NCI-H748 (cell line): ENCODE measurements at regions not wholly inside any gene's neighbourhood (a gene's known extent, or its start where the extent isn't known, plus 50 kb on each side); places are given as distances from the start of the nearest gene placed in this dataset.
A peak's percentile ranks its signal among the peaks of the same experiment; 100 is the strongest.

Experiments
- DNase-seq: peaks from one replicate; lab custom pipeline; 2025; ENCODE audit not compliant: unreplicated experiment; lab: John Stamatoyannopoulos, UW

DNA sequence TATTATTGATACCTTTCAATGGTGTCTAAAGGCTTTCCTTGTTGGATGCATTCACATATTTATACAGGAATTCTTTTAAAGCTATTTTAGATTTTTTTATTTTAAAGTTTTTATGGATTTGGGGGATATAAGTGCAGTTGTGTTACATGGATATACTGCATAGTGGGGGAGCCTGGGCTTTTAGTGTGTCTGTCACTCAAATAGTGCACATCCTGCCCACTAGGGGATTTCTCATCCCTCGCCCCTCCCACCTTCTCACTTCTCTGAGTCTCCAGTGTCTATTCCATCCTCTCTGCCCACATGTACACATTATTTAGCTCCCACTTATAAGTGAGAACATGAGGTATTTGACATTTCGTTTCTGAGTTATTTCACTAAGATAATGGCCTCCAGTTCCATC is 154.0 kb upstream of the MKI67 start:
- DNase-seq: no peak

DNA sequence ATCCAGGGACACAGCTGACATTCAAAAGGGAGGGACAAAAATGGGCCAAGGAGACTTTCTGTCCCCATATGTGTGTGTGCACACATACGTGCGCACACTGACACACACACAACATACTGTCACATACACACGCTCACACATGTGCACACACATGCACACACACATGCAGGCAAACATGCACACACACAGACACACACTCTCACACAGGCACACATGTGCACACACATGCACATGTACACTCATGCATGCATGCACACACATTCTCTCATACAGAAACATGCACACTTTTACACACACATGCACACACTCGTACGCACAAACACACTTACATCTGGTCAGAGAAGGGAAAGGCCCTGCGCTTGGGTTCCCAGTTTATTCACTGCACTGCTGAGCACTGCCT is 155.1 kb upstream of the MKI67 start:
- no peak for DNase-seq

DNA sequence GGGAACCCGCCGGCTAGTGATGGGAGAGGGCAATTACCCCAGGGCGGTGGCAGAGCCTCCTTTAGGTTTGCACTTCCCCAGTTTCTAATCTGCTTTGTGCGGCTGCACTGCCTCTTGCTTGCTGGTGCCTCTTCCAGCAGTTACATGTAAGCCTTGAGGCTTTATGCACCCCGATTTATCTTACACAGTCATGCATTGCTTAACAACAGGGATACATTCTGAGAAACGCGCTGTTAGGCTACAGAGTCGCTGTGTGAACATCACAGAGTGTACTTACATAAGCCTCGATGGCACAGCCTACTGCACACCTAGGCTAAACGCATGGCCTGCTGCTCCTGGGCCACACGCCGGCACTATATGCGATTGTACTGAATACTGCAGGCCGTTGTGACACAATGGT is 155.6 kb upstream of the MKI67 start:
- no peak for DNase-seq

DNA sequence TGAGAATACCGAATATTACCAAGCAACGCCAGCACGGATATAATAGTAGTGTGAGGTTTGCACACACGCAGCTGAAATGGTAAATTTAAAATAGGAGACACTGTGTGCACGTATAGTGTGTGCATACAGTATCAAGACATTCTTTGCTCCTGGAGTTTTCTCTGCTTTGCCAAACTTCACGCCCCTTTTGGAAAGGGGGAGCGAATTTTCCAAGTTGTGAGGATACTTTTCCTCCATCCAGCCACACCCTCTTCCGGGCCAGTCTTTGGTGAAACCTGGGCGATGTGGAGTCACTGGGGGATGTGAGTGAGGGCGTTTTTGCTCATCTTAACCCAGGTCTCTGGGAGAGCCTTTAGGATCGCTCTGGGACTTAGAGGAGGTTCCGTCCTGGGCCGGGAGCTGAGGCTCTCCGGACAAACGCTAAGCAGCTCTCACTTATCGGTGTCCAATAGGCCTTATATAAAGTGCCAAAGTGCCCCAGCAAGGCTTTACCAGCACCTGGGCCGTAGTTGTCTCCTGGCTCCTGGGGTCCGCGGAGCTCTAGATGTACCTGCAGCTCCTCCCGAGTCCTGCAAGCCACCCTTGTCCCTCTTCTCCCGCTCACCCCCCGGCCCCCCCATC is 160.0 kb upstream of the MKI67 start:
- DNase-seq: no peak

DNA sequence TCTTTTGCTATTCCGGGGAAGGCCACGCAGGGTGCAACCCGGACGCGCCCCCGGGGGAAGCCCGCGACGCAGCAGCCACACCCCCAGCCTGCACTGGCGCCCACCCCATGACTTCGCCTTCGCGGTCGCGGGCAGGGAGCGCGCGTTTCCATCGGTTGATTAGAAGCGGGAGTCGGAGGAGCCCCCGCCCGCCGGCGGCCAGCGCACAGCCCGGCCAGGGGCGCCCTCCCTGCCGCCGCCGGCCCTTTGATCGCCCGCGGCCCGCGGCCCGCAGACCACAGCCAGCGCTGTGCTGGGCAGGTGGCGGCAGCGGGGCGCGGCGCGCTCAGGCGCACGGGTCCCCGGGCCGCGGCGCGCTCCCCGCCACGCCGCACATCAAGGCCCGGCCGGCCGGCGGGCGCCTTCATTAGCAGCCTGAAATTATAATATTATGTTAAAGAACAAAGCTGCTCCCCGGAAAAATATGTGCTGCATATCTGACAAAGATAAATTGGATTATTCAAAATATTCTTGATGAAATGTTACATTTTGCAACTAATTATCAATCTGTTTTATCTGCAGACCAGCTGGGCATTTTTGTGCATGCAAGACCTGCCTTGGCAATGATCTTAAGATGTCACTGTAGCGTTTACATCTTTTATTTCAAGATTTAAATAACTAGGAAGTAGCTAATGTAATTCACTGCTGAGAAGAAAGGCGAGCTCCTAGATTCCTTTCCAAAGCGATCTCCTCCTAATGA is 160.7 kb upstream of the MKI67 start:
- peak; percentile 33 for DNase-seq

DNA sequence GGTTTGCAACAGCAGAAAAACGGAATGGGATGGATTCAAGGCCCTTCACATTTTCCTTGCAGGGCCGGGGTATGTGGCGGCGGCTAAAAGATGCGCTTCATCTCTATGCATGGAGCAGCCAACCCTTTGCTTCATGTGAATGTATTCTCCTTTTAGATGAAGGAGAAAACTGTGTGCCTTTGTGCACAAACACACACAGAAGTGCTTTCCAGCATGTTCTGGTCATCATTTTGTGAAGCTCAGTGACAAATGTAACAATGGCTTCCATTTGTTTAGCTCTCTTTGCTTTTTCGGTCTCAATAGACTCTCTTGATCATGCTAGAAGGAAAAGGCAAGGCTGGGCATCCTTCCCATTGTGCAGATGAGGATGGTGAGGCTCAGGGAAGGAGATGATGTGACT is 161.7 kb upstream of the MKI67 start:
- DNase-seq: no peak

DNA sequence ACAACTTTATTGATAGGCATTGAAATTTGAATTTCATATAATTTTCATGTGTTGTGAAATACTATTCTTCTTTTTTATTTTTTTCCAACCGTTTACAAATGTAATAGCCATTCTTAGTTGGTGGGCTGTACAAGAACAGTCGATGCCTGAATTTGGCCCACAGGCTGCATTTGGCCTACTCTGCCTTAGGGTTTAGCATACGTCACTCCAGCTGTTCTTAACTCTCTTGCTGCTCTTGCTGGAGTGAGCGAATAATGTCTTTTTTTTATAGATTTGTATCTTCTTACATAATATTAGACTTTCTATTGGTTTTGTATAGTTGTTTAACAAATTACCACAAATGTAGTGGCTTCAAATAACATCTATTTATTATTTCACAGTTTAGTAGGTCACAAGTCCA is 163.4 kb upstream of the MKI67 start:
- DNase-seq: no peak

DNA sequence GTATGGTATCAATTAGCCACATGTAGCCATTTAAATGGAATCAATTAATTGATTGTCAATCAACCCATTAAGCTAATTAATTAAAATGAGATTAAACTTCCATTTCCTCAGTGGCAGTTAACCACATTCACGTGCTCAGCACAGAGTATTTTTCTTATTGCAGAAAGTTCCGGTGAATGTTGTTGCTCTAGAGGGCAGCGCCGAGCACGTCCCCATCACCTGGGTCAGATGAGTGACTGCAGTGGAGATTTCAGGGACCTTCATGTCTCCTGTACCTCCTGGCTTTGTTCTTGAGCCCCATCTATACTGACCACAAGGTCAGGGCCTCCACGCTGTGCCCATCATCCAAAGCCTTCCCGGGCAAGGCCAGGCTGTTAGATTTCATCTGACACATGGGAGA is 168.8 kb upstream of the MKI67 start:
- DNase-seq: no peak

DNA sequence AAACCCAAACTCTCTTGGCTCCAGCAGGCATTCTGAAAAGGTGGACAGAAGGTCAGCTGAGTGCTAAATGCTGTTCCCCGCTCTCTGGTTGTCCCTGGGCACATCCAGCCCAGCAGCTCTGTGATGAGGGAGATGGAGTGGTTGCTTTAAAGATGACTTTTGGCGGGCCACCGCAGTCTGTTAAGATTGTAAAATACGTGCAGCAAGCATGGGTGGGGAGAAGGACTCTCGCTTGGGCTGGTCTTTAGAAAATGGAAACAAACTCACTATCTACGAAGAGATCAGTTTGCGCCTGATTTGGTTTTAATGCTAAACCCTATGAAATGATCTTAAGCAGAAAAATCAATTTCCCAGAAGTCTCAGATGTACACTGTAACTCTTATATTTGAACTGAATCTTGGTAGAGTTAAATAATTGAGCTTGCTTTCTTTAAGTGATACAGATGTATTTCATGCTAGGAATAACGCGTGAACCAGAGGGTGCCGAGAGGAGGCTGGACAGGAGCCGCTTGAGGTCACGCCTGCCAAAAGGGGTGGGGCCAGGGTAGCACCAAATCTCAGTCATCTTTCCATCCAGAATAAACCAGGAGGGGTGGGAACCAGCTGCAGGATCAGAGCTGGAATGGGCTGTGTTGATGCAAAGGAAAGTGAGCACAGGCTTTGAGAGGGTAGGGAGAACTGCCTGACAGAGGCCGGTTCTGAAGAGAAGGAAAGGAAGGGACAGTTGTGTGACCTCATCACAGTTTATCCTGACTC is 170.2 kb upstream of the MKI67 start:
- DNase-seq: no peak

DNA sequence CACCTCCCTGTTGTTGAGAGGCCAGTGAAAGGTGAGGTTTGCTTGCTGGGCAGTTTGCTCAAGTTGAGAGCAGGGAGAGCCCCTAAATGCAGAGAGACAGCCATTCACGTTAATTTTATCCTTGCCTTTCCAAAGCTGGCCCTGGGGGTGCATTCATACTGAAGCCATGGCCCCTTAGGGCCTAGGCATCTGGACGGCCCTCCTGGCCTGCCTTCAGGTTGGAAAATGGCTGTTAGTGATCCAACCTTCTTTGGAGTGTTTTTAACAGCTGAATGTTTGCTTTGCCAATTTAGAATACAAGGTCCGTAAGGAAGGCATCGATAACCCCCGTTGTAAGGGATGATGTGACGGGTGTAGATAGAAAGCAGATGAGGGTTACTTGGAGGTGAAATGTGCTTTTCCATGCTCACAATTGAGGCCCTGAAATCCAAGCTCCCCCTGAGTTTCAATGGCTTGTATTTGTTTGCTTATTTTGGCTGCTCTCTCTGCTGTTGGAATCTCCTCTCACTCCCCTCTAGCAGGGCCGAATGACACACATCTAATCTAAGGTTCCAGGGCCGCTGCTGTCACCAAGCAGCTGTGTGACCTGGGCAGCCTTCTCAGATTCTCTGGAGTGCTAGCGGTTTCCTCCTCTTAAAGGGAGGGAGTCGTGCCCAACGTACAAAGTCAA is 171.6 kb upstream of the MKI67 start:
- DNase-seq: no peak

DNA sequence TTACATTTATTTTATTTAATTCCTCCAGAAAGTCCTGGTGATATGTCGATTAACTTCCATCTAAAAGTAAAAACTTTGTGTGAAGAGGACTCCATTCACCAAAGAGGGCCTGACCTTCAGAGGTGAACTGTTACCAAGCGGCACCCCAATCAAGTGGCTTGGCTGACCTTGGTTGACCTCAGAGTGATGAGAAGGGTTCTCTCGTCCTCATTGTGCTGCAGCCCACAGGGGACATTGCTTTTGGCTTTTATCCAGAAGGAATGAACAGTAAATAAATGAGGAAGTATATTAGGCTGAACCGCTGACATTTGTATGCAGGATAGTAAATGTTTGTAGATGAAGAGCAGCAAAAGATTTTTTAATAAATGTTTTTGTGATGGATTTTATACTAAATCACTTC is 172.4 kb upstream of the MKI67 start:
- no peak for DNase-seq

DNA sequence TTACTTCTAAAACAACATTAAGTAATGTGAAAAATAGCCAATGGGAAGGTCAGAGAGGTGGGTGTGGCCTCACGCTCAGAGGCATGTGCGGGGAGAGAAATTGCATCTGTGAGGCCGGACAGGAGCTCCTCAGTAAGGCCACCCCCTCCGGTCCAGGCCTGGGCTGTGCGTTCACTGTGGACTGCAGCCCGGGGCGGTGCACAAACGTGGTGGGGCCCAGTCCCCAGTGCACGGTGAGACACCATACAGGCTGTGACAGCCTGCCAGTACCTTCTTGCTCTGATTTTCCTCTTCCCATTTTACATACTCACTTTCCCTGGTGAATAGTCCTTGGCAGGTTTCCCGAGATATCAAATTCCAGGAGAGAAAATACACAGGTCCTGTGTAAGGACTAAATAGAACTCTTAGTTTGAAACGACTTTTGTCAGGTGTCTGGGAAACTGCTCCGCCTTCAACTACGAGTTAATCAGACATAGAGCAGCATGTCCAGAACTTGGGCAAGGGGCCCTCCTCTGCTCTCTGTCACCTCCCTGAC is 174.1 kb upstream of the MKI67 start:
- DNase-seq: no peak

DNA sequence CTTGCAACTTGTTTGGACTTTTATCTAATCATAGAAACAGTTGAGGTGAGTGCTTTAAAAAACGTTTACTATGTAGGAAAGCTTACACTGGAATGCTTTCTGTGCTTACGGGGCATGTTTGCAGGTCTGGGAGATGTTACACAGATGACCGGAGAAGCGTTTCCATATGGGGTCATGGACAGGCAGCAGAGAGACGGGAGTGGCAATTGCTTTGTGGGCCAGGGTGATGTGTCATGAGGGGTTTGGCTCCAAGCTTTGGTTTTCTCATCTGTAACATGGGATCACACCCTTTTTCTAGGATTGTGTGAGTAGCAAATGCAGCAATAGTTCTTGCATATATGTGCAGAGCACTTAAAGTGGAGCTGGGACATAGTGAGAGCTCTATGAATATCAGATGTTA is 174.8 kb upstream of the MKI67 start:
- DNase-seq: no peak

DNA sequence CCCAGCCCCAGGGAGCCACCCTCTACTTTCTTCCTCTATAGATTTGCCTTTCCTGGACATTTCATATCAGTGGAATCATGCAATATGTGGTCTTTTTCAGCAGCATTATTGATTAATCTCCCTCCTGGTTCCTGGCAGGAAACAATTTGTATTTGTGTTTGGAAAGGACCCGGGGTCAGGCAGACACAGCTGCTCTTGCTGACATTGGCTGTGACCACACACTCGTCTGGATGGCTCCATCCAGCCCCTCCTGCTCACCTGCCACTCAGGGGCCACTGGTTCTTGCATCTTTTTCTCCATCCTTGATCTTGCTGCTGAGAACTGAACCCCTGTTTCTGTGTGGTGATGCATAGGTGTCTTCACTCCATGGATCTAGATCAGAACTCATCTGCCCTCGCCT is 176.6 kb upstream of the MKI67 start:
- DNase-seq: no peak

DNA sequence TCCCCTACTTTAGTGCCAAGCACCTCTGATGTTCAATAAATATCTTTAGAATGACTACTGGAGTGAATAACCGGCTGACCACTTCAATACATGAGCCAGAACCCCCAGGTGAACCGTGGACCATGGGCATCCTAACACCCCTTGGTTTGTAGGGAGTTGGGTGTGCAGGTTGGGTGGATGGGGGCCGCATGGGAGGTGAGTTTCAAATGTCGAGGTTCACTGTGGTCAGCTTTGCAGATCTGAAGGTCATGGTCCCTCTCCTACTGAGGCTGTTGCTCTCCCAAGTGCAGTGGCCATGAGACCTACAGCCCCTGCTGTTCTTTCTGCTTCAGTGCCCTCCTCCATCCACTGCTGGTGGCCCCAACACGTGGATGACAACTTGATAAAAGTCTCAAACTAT is 178.0 kb upstream of the MKI67 start:
- DNase-seq: no peak

DNA sequence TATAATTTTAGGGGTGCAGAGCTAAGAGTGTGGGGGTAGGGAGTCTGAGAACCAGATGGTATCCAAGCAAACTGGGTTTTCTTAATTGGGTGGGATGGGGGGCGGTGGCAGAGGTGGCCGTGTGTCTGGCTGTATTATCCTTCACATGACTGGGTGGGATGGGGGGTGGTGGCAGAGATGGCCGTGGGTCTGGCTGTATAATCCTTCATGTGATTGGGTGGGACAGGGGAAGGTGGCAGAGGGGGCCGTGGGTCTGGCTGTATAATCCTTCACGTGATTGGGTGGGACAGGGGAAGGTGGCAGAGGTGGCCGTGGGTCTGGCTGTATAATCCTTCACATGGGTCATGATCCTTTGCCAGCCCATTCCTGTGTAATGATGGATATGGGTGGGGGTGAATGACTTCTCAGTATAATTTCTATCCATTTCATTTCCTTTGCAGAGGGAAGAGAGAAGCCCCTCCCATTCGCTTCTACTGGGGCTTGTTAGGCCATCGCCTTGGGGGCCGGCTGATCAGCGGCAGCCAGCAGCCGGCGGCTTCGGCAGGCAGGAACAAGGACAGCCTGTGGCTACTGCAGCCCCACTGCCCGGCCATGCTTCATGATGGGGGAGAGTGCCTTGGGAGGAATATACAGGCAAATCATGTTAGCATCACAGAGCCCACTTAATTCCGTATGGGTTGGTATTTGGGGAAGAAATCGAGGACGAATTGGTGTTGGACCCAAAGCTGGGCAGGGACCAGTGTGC is 179.6 kb upstream of the MKI67 start:
- no peak for DNase-seq

DNA sequence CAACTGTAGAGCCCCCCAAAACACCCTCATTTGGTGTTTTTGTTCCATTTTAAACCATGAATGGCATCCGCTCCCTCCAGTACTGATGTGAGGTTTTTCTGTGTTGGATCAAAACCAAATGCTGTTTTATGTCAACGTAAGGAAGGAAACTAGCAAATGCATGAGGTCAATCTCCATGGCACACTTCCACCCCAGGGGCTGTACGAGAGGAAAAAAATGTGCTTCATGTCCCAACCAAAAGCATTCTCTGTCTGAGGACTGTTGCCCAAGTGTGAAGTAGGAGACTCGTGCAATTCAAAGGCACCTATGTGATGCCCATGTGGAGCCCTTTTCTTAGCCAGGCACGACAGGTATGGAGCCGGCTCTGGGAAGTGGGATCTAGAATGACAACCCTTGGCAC is 180.3 kb upstream of the MKI67 start:
- DNase-seq: no peak

DNA sequence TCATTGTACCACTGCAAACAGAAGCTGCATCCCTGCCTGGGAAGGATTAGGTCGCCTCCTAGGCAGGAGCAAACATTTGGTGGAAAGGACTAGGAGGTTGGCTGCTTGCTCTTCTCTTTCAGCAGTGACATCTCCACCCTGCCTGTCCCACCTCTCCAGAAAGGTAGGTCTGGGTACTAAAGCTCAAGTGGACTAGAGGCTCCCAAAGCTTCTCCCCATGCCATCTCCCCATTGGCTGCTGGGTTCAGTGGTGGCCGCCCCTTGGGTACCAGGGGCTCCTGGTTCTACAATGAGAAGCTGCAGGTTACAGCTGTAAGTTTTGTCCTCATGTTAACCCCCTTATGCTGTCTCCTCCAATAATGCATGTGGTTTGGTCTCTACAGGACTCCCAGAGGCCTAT is 180.7 kb upstream of the MKI67 start:
- DNase-seq: no peak

DNA sequence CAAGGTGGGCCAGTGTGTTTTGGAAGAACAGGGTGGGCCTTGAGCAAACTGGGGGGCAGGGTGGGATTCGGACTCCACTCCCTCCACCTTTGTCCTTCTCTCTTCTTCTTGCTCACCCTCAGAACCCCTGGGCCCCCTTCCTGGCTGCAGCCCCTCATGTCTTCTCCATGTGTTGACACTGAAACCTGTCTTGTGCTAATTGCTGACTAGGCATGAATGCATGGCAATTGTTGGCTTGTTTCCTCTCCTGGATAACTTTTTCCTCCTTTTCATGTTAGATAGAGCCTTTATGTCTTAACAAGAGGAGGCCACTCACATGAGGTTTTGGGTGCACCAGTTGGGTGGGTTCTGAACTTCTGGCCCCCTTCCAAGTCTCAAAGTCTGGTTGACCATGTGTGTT is 181.6 kb upstream of the MKI67 start:
- DNase-seq: no peak

DNA sequence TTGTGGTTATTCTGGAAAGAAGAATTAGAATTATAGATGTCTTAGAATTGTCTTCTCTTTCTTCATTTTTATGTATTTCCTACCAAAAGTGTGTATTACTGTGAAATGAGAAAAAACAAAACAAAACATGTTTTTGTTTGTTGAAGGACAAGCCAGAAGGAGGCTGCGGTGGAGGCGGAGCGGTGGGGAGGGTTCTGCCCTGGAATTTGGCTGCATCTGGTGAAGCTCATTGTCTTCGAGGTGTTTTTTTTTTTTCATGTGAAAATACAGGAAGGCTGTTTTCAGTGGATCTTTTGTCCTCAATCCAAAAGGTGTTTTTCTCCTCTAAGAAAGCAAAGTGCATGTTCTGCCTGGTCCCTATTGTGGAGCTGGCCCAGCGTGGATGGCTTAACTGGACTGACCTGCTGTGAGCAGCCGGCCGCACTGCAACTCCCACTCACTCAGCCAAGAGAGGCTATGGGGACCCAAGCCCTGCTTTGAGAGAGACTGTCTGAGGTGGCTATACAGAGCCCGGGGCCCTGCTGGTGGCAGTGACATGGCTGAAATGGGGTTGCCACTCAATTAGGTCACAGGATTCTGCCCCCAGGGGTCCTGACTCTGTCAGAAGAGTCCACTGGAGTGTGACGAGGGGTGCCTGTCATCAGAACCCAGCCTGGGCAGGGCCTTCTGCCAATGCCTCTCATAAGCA is 184.9 kb upstream of the MKI67 start:
- no peak for DNase-seq
